ENCODE measurements at regions not wholly inside any gene's neighbourhood (a gene's known extent, or its start where the extent isn't known, plus 50 kb on each side); places are given as distances from the start of the nearest gene placed in this dataset.

DNA sequence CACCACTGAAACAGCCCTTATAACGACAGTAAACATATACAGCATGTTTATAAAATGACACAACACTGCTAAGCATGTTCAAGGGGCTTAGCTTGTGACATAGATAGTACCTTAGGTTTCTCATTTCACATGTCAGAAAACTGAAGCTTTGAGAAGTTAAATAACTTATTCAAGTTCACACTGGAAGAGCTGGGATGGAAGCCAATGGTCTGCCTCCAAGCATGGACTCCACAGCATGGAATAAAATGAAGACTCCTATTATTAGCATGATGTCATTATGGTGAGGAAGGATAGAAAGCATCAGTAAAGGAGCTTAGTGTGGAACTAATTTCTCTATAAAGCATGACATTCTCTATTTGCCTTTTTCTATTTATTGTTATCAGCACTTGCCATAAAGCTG lies 316.7 kb downstream of the PLK2 start:
- Histone ChIP-seq H3K4me1 (ENCODE audit: insufficient read depth, low read length) (no peaks in the 10 kb centered on the region), H3K27me3 (ENCODE audit: low read length) (no peaks in the 10 kb centered on the region), H3F3A (ENCODE audit: low read length, unreplicated experiment) (no peaks in the 10 kb centered on the region), H3K4me3 (ENCODE audit: low read length) (no peak overlapping the region), H3K36me3 (ENCODE audit: low read depth, low read length) (no peaks in the 10 kb centered on the region), H2AFZ (ENCODE audit: low read length) (no peak overlapping the region), H3K9me3 (ENCODE audit: low read length) (no peaks in the 10 kb centered on the region), H3K9ac (ENCODE audit: low read length) (no peak overlapping the region), H3K4me2 (ENCODE audit: low read length) (no peak overlapping the region), H3K79me2 (ENCODE audit: low read length) (no peaks in the 10 kb centered on the region), H3K27ac (ENCODE audit: low read length) (no peak overlapping the region), H4K20me1 (ENCODE audit: low read length) (no peaks in the 10 kb centered on the region), H3K9me2 (replicated peaks; ENCODE audit: low read length) (no peaks in the 10 kb centered on the region)
- ATAC-seq (no peak), DNase-seq (no peak)
- ChIA-PET POLR2A (ENCODE audit: unreplicated experiment) (interaction anchor here (0.6 kb wide), 1 partner anchor 69 kb away, joined by 3 read pairs; no protein-coding TSS in a partner anchor), CTCF (no interaction called here)
- BruUV-seq (replicated peaks) = no TSS peak
- intact Hi-C loops (cut with micrococcal nuclease) = no loop called here
- TF ChIP-seq, protein P1, sequence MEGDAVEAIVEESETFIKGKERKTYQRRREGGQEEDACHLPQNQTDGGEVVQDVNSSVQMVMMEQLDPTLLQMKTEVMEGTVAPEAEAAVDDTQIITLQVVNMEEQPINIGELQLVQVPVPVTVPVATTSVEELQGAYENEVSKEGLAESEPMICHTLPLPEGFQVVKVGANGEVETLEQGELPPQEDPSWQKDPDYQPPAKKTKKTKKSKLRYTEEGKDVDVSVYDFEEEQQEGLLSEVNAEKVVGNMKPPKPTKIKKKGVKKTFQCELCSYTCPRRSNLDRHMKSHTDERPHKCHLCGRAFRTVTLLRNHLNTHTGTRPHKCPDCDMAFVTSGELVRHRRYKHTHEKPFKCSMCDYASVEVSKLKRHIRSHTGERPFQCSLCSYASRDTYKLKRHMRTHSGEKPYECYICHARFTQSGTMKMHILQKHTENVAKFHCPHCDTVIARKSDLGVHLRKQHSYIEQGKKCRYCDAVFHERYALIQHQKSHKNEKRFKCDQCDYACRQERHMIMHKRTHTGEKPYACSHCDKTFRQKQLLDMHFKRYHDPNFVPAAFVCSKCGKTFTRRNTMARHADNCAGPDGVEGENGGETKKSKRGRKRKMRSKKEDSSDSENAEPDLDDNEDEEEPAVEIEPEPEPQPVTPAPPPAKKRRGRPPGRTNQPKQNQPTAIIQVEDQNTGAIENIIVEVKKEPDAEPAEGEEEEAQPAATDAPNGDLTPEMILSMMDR (conservative IDR thresholded peaks at IDR 0.05; ENCODE audit: low read depth, low read length) = no peak
- TF ChIP-seq EZH2phosphoT487 (IDR thresholded peaks at IDR 0.05; ENCODE audit: borderline replicate concordance, low read length) (no peak), EZH2 (IDR thresholded peaks at IDR 0.05; ENCODE audit: low read length, unreplicated experiment) (no peak)

DNA sequence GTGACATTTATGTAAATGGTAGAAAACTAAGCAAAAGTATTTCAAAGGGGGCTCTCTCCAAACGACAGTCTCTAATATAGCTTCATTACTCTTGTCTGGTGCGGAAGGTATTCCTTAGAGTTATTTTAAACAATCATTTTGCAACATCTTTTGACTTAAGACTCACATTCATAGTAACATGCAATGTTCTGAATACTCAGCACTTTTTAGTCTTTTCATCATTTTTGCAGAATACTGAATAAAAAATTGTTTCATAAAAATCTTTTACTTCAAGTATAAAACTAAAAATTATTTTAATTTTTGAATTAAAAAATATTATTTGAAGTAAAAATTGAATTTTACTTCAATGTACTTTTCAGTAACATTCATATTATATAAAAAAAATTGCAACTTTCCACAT lies 321.1 kb downstream of the PLK2 start:
- Histone ChIP-seq H3K4me2 (ENCODE audit: low read length) (no peak overlapping the region), H3K27me3 (ENCODE audit: low read length) (no peaks in the 10 kb centered on the region), H3K79me2 (ENCODE audit: low read length) (no peaks in the 10 kb centered on the region), H3F3A (ENCODE audit: low read length, unreplicated experiment) (no peaks in the 10 kb centered on the region), H3K27ac (ENCODE audit: low read length) (no peak overlapping the region), H3K4me3 (ENCODE audit: low read length) (no peak overlapping the region), H3K4me1 (ENCODE audit: insufficient read depth, low read length) (peaks cover 33% of the 10 kb centered on the region), H2AFZ (ENCODE audit: low read length) (no peak overlapping the region), H4K20me1 (ENCODE audit: low read length) (no peaks in the 10 kb centered on the region), H3K9ac (ENCODE audit: low read length) (no peak overlapping the region), H3K36me3 (ENCODE audit: low read depth, low read length) (no peaks in the 10 kb centered on the region), H3K9me3 (ENCODE audit: low read length) (no peaks in the 10 kb centered on the region), H3K9me2 (replicated peaks; ENCODE audit: low read length) (no peaks in the 10 kb centered on the region)
- TF ChIP-seq EZH2phosphoT487 (IDR thresholded peaks at IDR 0.05; ENCODE audit: borderline replicate concordance, low read length) = no peak
- no peak for TF ChIP-seq EZH2 (IDR thresholded peaks at IDR 0.05; ENCODE audit: low read length, unreplicated experiment)
- TF ChIP-seq, protein P1 (conservative IDR thresholded peaks at IDR 0.05; ENCODE audit: low read depth, low read length) = no peak
- ATAC-seq = no peak
- no peak for DNase-seq
- BruUV-seq (replicated peaks) = no TSS peak
- intact Hi-C loops (cut with micrococcal nuclease) = no loop called here
- POLR2A ChIA-PET (ENCODE audit: unreplicated experiment) = no interaction called here
- CTCF ChIA-PET = no interaction called here

DNA sequence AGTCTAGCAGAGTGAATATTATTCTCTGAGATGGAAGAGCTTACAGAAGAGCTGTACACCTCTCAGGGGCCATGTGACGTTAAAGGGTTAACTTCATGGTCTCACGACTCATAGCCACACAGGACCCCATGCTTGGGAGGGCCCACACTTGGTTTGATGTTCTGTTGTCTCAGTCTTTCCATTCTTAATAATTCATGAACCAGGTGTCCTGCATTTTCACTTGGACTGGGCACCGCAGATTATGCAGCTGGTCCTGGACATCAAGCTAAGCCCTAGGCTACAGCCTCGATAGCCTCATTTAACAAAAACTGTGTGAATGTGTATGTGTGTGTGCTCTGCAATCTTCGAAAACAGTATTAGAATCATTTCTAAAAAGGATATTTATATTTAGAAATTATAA lies 323.5 kb downstream of the PLK2 start:
- Histone ChIP-seq H3K9me2 (replicated peaks; ENCODE audit: low read length) (no peaks in the 10 kb centered on the region), H4K20me1 (ENCODE audit: low read length) (no peaks in the 10 kb centered on the region), H2AFZ (ENCODE audit: low read length) (no peak overlapping the region), H3F3A (ENCODE audit: low read length, unreplicated experiment) (no peaks in the 10 kb centered on the region), H3K27me3 (ENCODE audit: low read length) (no peaks in the 10 kb centered on the region), H3K9me3 (ENCODE audit: low read length) (no peaks in the 10 kb centered on the region), H3K36me3 (ENCODE audit: low read depth, low read length) (no peaks in the 10 kb centered on the region), H3K4me3 (ENCODE audit: low read length) (no peak overlapping the region), H3K9ac (ENCODE audit: low read length) (peak overlapping the region; percentile 56), H3K79me2 (ENCODE audit: low read length) (no peaks in the 10 kb centered on the region), H3K27ac (ENCODE audit: low read length) (peak overlapping the region; percentile 86), H3K4me2 (ENCODE audit: low read length) (no peak overlapping the region; the same call in 1 of the 2 replicates), H3K4me1 (ENCODE audit: insufficient read depth, low read length) (peaks cover 41% of the 10 kb centered on the region)
- CTCF ChIA-PET = no interaction called here
- DNase-seq = no peak
- intact Hi-C loops (cut with micrococcal nuclease) = loop anchor here (1.0 to 2.0 kb wide), 3 partner anchors 47 to 247 kb away; no protein-coding TSS in a partner anchor
- TF ChIP-seq EZH2 (IDR thresholded peaks at IDR 0.05; ENCODE audit: low read length, unreplicated experiment) (no peak), EZH2phosphoT487 (IDR thresholded peaks at IDR 0.05; ENCODE audit: borderline replicate concordance, low read length) (no peak)
- TF ChIP-seq, protein P1 (conservative IDR thresholded peaks at IDR 0.05; ENCODE audit: low read depth, low read length) = no peak
- ATAC-seq = peak; percentile 6
- no TSS peak for BruUV-seq (replicated peaks)
- POLR2A ChIA-PET (ENCODE audit: unreplicated experiment) = no interaction called here

All from PC-3 (cell line).